Left kidney (tissue), 1 donor: ENCODE measurements at regions not wholly inside any gene's neighbourhood (a gene's known extent, or its start where the extent isn't known, plus 50 kb on each side); places are given as distances from the start of the nearest gene placed in this dataset.

Experiments used
- DNase-seq: peaks from one replicate; pipeline ENCODE4 v3.0.0-alpha.2; 2013

DNA sequence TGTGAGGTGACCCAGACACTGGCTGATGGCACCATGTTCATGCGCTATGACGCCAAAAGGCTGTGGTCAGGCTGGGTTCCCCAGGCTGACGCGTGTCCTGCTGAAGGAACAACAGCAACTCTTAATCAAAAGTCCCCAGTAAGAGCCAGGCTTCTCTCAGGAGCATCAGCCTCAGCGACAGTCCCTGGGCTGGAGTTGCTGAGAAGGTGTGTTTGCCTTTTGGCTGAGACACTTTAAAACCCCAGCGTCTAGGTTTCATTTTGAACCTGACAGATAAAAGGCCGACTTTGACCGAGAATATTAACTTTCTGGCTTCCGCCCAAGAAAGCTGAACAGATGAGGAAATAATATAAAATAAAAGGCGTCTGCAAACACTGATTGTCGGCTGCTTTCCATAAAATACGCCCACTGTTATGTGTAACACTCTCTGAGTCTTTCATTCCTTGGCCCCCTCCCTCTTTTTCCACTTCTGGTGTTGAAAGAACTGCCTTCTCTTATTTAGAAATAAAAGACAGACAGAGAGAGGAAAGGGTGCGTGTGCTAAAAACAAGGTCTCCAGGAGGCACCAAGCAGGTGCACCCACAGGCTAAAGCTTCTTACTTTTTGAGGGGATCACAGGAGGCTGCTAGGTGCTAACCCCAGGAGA, 373.6 kb downstream of the MID1IP1 start:
- DNase-seq: no peak

DNA sequence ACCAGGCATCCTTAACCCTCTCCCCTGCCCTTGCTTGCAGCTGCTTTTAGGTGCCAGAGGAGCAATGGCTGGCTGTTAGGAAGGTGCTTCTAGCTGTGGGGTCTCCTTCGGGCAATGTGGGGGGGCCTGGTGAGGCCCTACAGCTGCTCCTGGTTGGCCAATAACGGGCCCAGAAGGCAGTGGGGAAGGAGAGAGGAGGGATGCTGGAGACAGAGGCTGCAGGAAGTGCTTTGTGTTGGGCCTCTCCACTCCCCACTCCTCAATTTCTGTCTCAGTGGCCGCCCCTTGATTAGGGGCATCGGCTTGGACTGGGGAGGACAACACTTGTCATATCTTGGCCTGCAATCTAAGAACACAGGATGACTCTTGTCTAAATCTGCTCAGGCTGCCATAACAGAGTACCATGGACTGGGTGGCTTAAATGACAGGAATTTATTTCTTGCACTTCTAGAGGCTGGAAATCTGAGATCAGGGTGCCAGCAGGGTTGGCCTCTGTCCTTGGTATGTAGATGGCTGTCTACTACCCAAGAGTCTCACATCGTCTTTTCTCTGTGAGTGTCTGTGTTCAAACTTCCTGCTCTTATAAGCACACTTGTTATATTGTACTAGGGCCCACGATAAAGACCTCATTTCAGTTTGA, 374.3 kb downstream of the MID1IP1 start:
- no peak for DNase-seq

DNA sequence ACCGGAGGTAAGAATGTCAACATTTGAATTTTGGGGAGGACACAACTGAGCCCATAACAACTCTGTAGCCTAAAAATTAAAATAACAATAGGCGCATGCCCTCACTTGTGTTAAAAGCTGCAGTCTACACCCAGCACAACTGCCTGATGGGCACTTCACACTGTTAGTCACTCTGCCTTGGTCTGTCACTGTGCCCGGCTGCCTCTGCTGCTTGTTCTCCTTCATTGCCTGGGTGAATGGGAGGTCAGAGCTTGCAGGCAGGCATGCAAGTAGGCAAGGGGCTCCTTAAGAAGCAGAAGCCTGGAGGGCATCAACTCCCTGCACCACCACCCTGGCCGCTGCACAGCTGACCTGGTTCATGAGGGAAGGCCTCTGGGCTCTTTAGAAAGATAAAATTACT, 374.8 kb downstream of the MID1IP1 start:
- no peak for DNase-seq

- no peak for DNase-seq
These were observed 388.2 kb downstream of the MID1IP1 start for GRCh38 chrX:39189431-39189830.

DNA sequence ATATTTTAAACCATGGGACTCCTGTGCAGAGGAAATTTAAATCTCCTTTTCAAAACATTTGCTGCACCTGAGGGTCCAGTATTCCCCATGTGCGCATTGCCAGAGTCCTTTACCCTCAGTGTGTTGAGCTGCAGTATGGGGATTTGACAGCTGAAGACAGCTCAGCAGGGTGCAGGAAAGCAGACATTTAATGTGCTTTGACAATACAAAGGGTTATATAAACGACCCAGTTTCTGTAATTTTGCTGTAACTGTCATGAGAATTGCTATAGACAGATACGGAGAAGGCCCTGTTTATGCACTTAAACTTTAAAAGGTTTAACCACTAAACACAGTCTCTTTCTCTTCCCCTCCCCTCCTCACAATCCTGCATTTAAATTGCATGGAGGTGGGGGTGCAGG, 393.4 kb downstream of the MID1IP1 start:
- no peak for DNase-seq

- DNase-seq: no peak
These were observed 393.9 kb downstream of the MID1IP1 start for GRCh38 chrX:39195156-39195555.

DNA sequence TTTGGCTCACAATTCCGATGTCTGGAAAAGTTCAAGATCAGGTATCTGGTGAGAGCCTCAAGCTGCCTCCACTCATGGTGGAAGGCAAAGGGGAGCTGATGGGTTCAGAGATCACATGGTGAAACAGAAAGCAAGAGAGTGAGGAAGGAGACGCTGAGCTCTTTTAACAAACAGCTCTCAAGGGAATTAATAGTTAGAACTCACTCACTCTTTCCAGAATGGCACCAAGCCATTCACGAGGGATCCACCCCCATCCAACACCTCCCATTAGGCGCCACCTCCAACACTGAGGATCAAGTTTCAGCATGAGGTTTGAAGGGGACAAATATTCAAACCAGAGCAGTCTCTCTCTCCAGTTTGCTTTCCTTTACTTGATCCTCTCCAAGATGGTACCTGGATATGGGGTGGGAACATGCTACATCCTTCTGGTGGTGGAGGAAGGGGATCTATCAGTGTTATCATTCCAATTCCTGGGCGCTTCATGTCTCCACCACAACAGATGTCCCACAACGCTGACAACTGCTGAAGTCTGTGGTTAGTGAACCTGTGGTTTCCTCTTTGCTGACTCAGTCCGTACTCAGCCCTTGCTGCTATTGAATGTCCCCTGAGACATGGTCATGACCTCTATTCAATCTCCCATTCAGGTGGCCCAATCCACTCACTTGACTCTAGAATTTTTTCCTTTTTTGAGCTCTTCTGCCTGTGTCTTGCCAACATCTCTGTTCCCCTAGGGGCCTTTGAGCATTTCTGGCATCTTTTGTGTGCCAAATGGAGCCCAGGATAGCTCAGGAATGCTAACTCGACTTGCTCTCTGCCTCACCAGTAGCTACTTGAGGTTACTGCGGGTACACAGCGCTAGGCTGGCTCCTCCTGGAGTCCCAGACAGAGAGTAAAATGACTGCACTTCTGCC, 395.2 kb downstream of the MID1IP1 start:
- DNase-seq: no peak

DNA sequence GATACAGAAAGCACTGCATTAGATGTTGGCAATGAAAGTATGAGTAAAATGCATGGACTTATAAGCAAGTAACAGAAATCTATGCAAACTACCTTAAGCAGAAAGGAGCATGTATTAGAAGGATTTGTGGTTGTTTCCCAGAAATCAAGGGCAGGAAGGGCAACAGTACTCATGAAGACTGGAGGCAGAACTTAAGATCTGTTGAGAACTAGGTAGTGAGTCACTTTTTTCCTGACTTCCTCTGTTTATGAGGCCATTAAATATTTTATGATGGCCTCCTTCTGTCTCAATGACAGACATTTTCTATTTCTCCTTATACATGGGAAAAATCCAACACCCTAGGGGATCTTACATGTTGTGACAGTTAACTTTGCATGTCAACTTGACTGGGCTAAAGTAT, 398.2 kb downstream of the MID1IP1 start:
- DNase-seq: no peak

- DNase-seq: no peak
These were observed 400.2 kb downstream of the MID1IP1 start for GRCh38 chrX:39201305-39201990.

DNA sequence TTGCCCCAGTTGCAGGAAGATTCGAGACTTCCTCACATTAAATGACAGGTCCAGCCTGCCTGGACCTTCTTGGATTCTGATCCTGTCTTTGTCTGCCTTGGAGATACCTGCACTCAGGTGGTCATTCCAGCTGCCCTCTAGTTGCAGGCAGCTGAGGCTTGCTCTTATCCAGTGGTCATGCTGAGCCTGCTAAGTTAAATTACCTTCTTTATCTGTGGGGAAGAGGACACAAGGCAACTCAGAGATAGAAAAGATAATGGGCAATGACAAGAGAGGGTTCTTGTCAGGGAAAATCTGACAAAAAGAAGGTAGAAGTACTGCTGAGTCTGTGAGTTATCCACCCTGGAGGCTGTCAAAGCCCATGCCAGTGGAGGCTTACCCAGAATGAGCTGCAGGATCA, 401.4 kb downstream of the MID1IP1 start:
- no peak for DNase-seq

DNA sequence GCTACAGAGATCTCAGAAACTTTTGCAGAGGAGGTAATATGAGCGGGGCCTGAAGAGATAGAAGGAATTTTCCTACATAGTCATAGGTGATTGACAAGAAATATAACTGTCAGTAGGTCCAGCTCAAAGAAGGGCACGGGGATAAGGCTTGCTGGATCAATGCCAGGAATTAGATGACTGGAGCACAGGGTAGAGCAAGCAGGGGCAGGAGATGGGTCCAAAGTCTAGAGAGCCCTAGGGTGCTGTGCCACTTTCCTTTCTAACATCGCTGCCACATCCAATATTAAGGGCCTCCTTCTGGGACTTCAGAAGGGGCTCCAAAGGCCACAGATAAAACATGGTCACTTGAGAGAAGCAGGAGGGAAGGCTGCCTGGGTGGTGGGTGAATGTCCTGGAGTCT, 402.2 kb downstream of the MID1IP1 start:
- no peak for DNase-seq

DNA sequence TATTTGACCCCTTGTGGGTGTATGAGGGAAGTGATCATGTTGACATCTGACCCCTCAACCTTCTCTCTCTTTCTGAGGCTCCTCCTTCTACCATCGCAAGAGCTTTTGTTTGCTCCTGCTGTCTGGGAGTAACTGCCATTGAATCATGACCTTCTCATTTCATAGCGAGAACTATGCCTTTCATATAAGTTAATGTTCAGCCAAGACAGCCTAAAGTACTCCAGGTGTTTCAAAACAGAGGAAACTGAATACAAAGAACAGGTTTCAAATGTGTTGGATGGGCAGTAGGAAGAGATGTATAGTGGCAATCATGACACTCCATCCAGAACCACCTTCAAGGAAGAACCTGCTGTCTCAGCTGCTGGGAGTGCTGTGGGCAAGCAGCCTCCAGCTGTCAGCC, 403.1 kb downstream of the MID1IP1 start:
- DNase-seq: no peak

- DNase-seq: no peak
These were observed 403.7 kb downstream of the MID1IP1 start for GRCh38 chrX:39204945-39205344.

DNA sequence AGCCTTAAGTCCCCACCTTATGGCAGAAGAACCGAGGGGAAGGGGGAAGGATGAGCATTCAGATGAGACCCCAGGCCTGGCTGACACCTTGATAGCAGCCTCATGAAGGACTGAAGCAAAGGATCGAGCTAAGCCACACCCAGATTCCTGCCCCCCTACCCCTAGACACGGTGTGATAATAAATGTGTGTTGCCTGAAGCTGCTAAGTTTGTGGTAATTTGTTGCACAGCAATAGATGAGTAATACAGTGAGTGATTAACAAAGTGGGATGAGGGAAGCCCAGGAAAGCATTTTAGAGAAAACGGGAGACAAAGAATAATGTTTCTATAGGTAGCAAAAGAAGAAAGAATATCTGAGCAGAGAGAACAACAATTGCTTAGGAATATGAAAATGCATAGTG, 404.2 kb downstream of the MID1IP1 start:
- no peak for DNase-seq

DNA sequence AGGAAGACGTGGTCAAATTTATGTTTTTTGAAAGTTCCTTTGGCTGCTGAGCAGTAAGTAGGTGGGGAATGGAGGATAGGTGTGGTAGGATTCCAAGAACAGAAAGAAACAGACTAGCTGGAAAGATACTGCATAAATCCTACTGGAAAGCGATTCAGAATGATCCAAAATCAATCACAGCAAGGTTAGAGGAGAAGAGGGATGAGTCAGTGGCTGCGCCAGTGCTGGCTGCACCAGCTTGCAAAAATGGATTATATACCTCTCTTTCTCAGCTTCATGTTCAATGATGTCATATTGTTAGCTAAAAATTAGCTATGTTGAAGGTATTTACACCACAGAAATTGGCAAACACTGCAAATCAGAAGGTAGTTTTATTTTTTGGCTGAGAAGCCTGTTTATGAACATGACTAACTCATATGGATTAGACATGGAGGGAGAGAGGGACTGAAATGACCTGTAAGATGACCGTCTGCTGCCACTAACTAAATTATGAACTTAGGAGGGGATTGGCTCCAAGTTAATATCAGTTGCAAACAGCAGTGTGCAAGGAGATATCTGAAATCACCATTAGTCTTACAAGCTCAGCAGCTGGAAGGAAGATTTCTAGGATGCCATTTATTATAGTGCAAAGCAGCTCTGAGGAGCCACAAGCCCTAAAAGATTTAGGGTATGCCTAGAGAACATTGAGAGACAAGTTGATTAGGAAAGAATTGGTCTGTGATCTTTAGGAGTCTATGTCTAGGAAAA, 405.3 kb downstream of the MID1IP1 start:
- no peak for DNase-seq

DNA sequence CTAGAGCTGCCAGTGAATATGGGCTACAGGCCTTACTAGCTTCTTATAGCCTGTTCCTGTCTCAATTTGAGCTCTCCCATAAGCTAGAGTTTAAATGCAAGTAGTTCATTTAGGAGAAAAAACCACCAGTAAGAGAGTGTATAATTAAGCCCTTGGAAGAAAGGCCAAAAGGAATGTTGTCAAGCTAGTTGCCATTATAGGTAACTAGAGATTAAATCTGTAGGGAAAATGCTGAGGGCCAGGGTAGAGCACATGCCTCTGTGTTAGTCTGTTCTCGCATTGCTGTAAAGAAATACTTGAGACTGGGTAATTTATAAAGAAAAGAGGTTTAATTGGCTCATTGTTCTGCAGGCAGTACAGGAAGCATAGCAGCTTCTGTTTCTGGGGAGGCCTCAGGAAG, 410.2 kb downstream of the MID1IP1 start:
- no peak for DNase-seq

DNA sequence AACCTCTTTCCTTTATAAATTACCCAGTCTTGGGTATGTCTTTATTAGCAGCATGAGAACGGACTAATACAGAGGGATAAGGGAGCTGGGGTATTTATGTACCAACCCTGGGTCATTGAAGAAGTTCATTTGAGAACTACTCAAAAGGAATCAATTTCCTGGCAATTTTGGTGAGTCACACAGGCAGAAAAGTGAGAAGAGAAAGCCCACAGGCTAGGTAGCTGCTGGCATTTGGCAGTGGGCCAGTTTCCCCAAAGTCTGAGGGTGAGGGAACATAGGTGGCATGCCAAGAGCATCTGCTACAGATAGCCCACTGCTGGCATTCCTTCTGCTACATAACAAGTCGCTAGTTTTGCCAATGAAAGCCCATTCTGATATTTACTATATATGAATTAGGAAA, 411.2 kb downstream of the MID1IP1 start:
- DNase-seq: no peak

GRCh38 chrX:39214387-39215126, 413.3 kb downstream of the MID1IP1 start:
- no peak for DNase-seq

DNA sequence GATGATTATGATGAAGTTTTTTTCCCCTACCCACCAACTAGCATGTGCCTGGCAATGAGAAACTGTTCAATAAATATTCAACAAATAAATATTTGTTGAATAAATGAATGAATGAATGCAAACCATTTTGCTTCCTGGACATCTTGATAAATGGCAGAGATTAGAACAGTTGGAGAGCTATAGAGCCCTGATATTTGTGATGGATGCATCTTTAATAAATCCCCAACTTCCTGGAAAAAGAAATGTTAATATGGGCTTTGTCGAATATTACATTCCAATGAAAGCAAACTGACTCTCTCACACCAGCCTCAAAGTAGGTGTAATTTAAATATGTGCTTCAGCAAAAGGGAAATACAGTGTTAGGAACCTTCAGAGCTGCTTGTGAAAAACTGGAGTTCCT, 419.7 kb downstream of the MID1IP1 start:
- DNase-seq: no peak

GRCh38 chrX:39222346-39223113, 421.3 kb downstream of the MID1IP1 start:
- no peak for DNase-seq
